ENCODE measurements at regions not wholly inside any gene's neighbourhood (a gene's known extent, or its start where the extent isn't known, plus 50 kb on each side); places are given as distances from the start of the nearest gene placed in this dataset.

DNA sequence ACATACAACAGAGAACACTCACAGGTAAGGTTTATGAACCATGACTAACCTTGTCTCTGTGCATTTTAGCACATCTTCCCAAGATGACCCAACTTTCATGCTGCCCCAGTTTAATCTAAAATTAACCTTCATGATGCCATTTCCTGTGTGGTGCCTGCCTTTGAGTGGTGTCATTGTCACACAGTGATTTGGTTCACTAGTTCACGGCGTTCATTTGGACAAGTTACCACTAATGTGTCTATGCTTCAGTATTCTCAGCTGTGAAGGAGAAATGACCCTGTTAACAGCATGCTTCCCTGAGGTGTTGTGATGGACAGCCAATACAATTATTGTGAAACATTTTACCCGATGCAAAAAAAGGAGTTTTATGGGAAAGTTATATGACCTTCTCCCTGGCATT, 693.1 kb downstream of the RWDD3 start:
- H3K36me3 ChIP-seq: no peaks in the 10 kb centered on the region
- H3K9me3 ChIP-seq: no peaks in the 10 kb centered on the region
- peaks cover 0 to 37% (median 8%) of the 10 kb centered on the region in 4 donors for H3K4me1 ChIP-seq
- H3K27me3 ChIP-seq: no peaks in the 10 kb centered on the region
- 73 to 81% methylated on average over 3 of the region's 3 CpGs for WGBS, 2 donors
- no peak overlapping the region for H3K4me3 ChIP-seq
- intact Hi-C loops (cut with DNase I): no loop called here
- DNase-seq: no peak
- H3K27ac ChIP-seq: no peak overlapping the region
- TF ChIP-seq POLR2AphosphoS5 (IDR thresholded peaks at IDR 0.05) (no peak), EP300 (IDR thresholded peaks at IDR 0.05) (no peak), POLR2A (IDR thresholded peaks at IDR 0.05) (no peak)
- TF ChIP-seq, protein P1, sequence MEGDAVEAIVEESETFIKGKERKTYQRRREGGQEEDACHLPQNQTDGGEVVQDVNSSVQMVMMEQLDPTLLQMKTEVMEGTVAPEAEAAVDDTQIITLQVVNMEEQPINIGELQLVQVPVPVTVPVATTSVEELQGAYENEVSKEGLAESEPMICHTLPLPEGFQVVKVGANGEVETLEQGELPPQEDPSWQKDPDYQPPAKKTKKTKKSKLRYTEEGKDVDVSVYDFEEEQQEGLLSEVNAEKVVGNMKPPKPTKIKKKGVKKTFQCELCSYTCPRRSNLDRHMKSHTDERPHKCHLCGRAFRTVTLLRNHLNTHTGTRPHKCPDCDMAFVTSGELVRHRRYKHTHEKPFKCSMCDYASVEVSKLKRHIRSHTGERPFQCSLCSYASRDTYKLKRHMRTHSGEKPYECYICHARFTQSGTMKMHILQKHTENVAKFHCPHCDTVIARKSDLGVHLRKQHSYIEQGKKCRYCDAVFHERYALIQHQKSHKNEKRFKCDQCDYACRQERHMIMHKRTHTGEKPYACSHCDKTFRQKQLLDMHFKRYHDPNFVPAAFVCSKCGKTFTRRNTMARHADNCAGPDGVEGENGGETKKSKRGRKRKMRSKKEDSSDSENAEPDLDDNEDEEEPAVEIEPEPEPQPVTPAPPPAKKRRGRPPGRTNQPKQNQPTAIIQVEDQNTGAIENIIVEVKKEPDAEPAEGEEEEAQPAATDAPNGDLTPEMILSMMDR (IDR thresholded peaks at IDR 0.05): no peak

DNA sequence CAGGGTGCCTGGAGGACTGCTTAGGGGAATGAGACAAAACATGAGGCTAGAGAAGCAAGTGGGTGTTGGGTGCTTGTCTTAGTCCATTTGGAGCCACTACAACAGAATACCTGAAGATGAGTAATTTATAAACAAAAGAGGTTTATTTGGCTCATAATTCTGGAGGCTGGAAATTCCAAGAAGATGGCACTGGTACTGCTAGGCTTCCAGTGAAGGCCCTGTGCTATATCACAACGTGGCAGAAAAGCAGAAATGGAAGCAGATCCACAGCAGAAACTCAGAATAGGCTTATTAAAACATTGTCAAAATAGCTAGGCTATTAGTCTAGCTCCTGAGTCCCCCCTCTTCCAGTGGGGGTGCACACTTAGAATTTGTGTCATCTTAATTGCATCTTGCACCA, 701.7 kb downstream of the RWDD3 start:
- no peak for DNase-seq
- H3K27ac ChIP-seq: peak overlapping the region in 3 of 4 donors; percentile 29 to 68 (median 60)
- H3K4me3 ChIP-seq: no peak overlapping the region
- 38 to 59% methylated on average over 1 of the region's 1 CpG for WGBS, 2 donors
- no peaks in the 10 kb centered on the region for H3K36me3 ChIP-seq
- no peaks in the 10 kb centered on the region for H3K27me3 ChIP-seq
- intact Hi-C loops (cut with DNase I): no loop called here
- no peaks in the 10 kb centered on the region for H3K9me3 ChIP-seq
- TF ChIP-seq EP300 (IDR thresholded peaks at IDR 0.05) (peak in 3 of 4 donors; percentile 2 to 82 (median 68)), POLR2AphosphoS5 (IDR thresholded peaks at IDR 0.05) (peak in 3 of 4 donors; percentile 79 to 96 (median 93))
- TF ChIP-seq, protein P1 (IDR thresholded peaks at IDR 0.05): no peak
- H3K4me1 ChIP-seq: peaks cover 0 to 68% (median 33%) of the 10 kb centered on the region in 4 donors

DNA sequence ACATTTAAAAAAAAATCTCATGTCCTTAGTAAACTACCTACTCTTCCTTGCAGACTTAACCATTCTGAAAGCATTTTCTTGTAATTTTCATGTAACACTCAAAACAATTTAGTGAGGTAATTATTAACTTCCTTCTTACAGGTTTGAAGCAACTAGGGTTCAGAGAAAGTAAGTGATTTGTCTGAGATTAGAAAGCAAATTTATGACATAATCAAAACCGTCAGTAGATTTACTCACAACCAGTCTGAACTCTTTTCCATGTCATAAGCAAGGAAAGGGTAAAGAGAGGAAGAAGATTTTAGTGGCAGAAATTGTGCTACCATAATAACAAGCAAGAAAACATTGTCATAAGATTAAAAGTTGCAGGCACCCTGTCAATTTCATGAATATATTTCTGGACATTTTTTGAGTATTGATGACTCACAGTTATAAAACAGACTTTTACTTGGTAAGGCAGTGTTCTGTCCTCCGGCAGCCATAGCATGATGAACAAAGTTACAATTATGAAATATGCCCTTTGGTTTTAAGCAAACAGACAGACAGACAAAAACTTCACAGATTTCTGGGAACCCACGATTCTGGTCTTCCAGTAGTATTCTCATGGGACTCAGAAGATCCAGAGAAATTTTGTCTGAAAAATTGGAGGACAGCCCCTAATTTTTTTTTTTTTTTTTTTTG, 707.2 kb downstream of the RWDD3 start:
- H3K27ac ChIP-seq: no peak overlapping the region
- H3K4me3 ChIP-seq: no peak overlapping the region
- DNase-seq: no peak
- TF ChIP-seq POLR2AphosphoS5 (IDR thresholded peaks at IDR 0.05) (no peak), EP300 (IDR thresholded peaks at IDR 0.05) (no peak), POLR2A (IDR thresholded peaks at IDR 0.05) (no peak)
- TF ChIP-seq, protein P1 (IDR thresholded peaks at IDR 0.05): no peak
- no peaks in the 10 kb centered on the region for H3K9me3 ChIP-seq
- intact Hi-C loops (cut with DNase I): no loop called here
- H3K4me1 ChIP-seq: peaks cover 0 to 18% (median 9%) of the 10 kb centered on the region in 4 donors
- no peaks in the 10 kb centered on the region for H3K36me3 ChIP-seq
- WGBS, 2 donors: 36 to 66% methylated on average over 3 of the region's 3 CpGs
- no peaks in the 10 kb centered on the region for H3K27me3 ChIP-seq

DNA sequence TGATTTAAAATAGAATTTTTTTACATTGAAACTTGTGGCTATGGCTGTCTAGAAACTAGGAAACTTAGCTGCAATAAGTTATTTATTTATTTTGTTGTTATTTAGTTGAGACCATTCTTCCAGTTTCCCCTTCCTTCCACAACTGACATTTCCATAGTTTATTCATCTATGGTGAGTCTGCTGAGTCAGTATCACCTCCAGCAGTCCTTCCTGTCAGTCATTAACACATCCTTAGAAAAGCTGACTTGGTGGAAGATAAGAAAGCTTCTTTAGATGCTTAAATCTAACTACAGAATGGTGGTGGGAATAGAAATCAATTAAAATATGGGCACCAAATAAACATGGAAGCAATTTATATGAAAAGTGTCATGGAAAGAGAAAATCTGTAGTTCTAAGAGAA, 714.0 kb downstream of the RWDD3 start:
- DNase-seq: no peak
- H3K9me3 ChIP-seq: no peaks in the 10 kb centered on the region
- peaks cover 0 to 25% (median 2%) of the 10 kb centered on the region in 4 donors for H3K4me1 ChIP-seq
- H3K4me3 ChIP-seq: no peak overlapping the region
- intact Hi-C loops (cut with DNase I): no loop called here
- no peaks in the 10 kb centered on the region for H3K27me3 ChIP-seq
- TF ChIP-seq EP300 (IDR thresholded peaks at IDR 0.05) (no peak), POLR2A (IDR thresholded peaks at IDR 0.05) (no peak), POLR2AphosphoS5 (IDR thresholded peaks at IDR 0.05) (no peak)
- TF ChIP-seq, protein P1 (IDR thresholded peaks at IDR 0.05): no peak
- H3K27ac ChIP-seq: no peak overlapping the region
- no peaks in the 10 kb centered on the region for H3K36me3 ChIP-seq

Measured in sigmoid colon (tissue), 6 donors.